Esophagus muscularis mucosa (tissue), 4 donors: ENCODE measurements at regions not wholly inside any gene's neighbourhood (a gene's known extent, or its start where the extent isn't known, plus 50 kb on each side); places are given as distances from the start of the nearest gene placed in this dataset.

Experiments used
- DNase-seq: peaks from one replicate; pipeline ENCODE4 v3.0.0-alpha.2; 2017; ENCODE audit errors: extremely low spot score
- H3K27ac ChIP-seq, 4 donors: fragments of 200-600 bp; sonication (generic); replicated peaks in 1 of 4; 1 replicate in 3 of 4; 2 replicates in 1 of 4; pipeline ENCODE4 v1.5.1; 2016 to 2019; ENCODE audit warnings: mild to moderate bottlenecking in 1 of 4
- H3K27me3 ChIP-seq, 4 donors: fragments of 200-600 bp; sonication (generic); one replicate each; pipeline versions ENCODE4 v1.5.1 to v1.6.0; 2016 to 2019
- H3K36me3 ChIP-seq, 4 donors: fragments of 200-600 bp; sonication (generic); one replicate each; pipeline ENCODE4 v1.5.1; 2016 to 2019
- H3K4me1 ChIP-seq, 4 donors: fragments of 200-600 bp; sonication (generic); one replicate each; pipeline ENCODE4 v1.5.1; 2016 to 2019
- H3K4me3 ChIP-seq, 4 donors: fragments of 200-600 bp; sonication (generic); 1 replicate in 2 of 4; 2 replicates in 2 of 4; pipeline ENCODE4 v1.5.1; 2016 to 2019; ENCODE audit warnings: mild to moderate bottlenecking in 4 of 4, moderate library complexity in 1 of 4
- H3K9me3 ChIP-seq, 4 donors: fragments of 200-600 bp; sonication (generic); 1 replicate in 3 of 4; 2 replicates in 1 of 4; pipeline ENCODE4 v1.5.1; 2016 to 2019
- CTCF ChIP-seq, 3 experiments: fragments of 200-600 bp in 2 of 3; fragments of 450-650 bp in 1 of 3; sonication (generic) in 2 of 3; IDR thresholded peaks; one replicate each; pipeline ENCODE4 v1.5.1; 2017 to 2019; ENCODE audit warnings: antibody characterized with exemption in 3 of 3, mild to moderate bottlenecking in 2 of 3, moderate library complexity in 1 of 3
- EP300 ChIP-seq: sonication (generic); formaldehyde crosslinking; IDR thresholded peaks from one replicate; pipeline ENCODE4 v1.6.1; 2017; ENCODE audit warnings: antibody characterized with exemption
- POLR2A ChIP-seq: fragments of 450-650 bp; IDR thresholded peaks from one replicate; pipeline ENCODE4 v1.6.1; 2017; ENCODE audit warnings: antibody characterized with exemption, moderate library complexity, mild to moderate bottlenecking, low read depth
- POLR2AphosphoS5 ChIP-seq, 2 donors: sonication (generic); formaldehyde crosslinking; IDR thresholded peaks; one replicate each; pipeline ENCODE4 v1.6.1; 2017; ENCODE audit warnings: antibody characterized with exemption in 2 of 2
- WGBS: methylation state at CpG from one replicate; pipeline ENCODE4 v1.1.5; 2018; 5-methylcytosine and 5-hydroxymethylcytosine counted together
- intact Hi-C: fragments of 100-400 bp; cut with DNase I; formaldehyde crosslinking; loops from one replicate; pipeline ENCODE4 v1.15.1; 2023

- no peak overlapping the region for H3K4me3 ChIP-seq
- intact Hi-C loops, result no loop called here
Measured at GRCh38 chrX:69068301-69069085, 96.8 kb downstream of the PJA1 start.

GRCh38 chrX:69067841-69068240 lies 97.4 kb downstream of the PJA1 start:
- peaks cover 0 to 12% (median 0%) of the 10 kb centered on the region in 4 donors for H3K9me3 ChIP-seq
- no peak overlapping the region for H3K4me3 ChIP-seq
- WGBS, result 67% methylated on average over 2 of the region's 2 CpGs
- peaks cover 4 to 11% (median 9%) of the 10 kb centered on the region in 4 donors for H3K4me1 ChIP-seq
- H3K27me3 ChIP-seq, result no peaks in the 10 kb centered on the region
- H3K36me3 ChIP-seq, result no peaks in the 10 kb centered on the region
- DNase-seq, result no peak
- TF ChIP-seq EP300 (no peak), POLR2AphosphoS5 (IDR thresholded peaks at IDR 0.05) (no peak), CTCF (IDR thresholded peaks at IDR 0.05) (no peak), POLR2A (no peak)
- intact Hi-C loops, result no loop called here
- H3K27ac ChIP-seq, result no peak overlapping the region

More at GRCh38 chrX:69068301-69069085, 96.8 kb downstream of the PJA1 start:
- peaks cover 0 to 10% (median 0%) of the 10 kb centered on the region in 4 donors for H3K9me3 ChIP-seq
- TF ChIP-seq POLR2A (no peak), CTCF (IDR thresholded peaks at IDR 0.05) (no peak), POLR2AphosphoS5 (IDR thresholded peaks at IDR 0.05) (no peak), EP300 (no peak)
- H3K27ac ChIP-seq, result no peak overlapping the region
- H3K4me1 ChIP-seq, result peaks cover 4 to 11% (median 9%) of the 10 kb centered on the region in 4 donors
- no peaks in the 10 kb centered on the region for H3K36me3 ChIP-seq
- H3K27me3 ChIP-seq, result no peaks in the 10 kb centered on the region
- no peak for DNase-seq
- 82% methylated on average over 6 of the region's 7 CpGs for WGBS

- H3K9me3 ChIP-seq, result peaks cover 0 to 12% (median 0%) of the 10 kb centered on the region in 4 donors
- intact Hi-C loops, result no loop called here
- WGBS, result 77% methylated on average over 4 of the region's 4 CpGs
- H3K27ac ChIP-seq, result no peak overlapping the region
- no peak for DNase-seq
- peaks cover 4 to 11% (median 9%) of the 10 kb centered on the region in 4 donors for H3K4me1 ChIP-seq
- TF ChIP-seq POLR2AphosphoS5 (IDR thresholded peaks at IDR 0.05) (no peak), CTCF (IDR thresholded peaks at IDR 0.05) (no peak), EP300 (no peak), POLR2A (no peak)
- no peak overlapping the region for H3K4me3 ChIP-seq
- no peaks in the 10 kb centered on the region for H3K27me3 ChIP-seq
- no peaks in the 10 kb centered on the region for H3K36me3 ChIP-seq
Measured at GRCh38 chrX:69066966-69067525, 98.2 kb downstream of the PJA1 start.

GRCh38 chrX:69066021-69066757 lies 99.1 kb downstream of the PJA1 start:
- TF ChIP-seq CTCF (IDR thresholded peaks at IDR 0.05), result no peak
- no peak for TF ChIP-seq POLR2A
- TF ChIP-seq EP300, result no peak
- no peak for TF ChIP-seq POLR2AphosphoS5 (IDR thresholded peaks at IDR 0.05)
- no peak overlapping the region for H3K4me3 ChIP-seq
- DNase-seq, result no peak
- WGBS, result 53% methylated on average over 2 of the region's 7 CpGs
- H3K27ac ChIP-seq, result no peak overlapping the region
- intact Hi-C loops, result no loop called here
- peaks cover 2 to 9% (median 7%) of the 10 kb centered on the region in 4 donors for H3K4me1 ChIP-seq
- H3K27me3 ChIP-seq, result no peaks in the 10 kb centered on the region
- no peaks in the 10 kb centered on the region for H3K36me3 ChIP-seq
- H3K9me3 ChIP-seq, result peaks cover 0 to 12% (median 0%) of the 10 kb centered on the region in 4 donors
